ENCODE measurements at regions not wholly inside any gene's neighbourhood (a gene's known extent, or its start where the extent isn't known, plus 50 kb on each side); places are given as distances from the start of the nearest gene placed in this dataset.

- DNase-seq (ENCODE audit: low spot score) = no peak
These were observed 517.8 kb downstream of the MIAT start for GRCh38 chr22:27175021-27175838.

DNA sequence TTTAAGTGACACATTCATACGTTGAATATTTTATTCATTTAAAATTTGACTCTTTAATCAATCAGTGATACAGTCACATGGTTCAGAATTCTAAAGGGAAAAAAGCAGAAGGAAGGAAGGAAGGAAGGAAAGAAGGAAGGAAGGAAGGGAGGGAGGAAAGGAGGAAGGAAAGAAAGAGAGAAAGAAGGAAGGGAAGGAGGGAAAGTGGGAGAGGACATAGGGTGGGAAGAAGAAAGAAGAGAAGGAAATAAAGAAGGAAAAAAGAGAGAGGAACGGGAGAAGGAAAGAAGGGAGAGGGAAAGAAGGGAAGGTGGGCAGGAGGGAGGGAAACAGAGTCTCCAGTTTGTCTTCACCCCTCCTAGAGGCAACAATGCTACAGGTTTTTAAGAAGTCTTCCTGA lies 518.6 kb downstream of the MIAT start:
- DNase-seq (ENCODE audit: low spot score) = no peak

DNA sequence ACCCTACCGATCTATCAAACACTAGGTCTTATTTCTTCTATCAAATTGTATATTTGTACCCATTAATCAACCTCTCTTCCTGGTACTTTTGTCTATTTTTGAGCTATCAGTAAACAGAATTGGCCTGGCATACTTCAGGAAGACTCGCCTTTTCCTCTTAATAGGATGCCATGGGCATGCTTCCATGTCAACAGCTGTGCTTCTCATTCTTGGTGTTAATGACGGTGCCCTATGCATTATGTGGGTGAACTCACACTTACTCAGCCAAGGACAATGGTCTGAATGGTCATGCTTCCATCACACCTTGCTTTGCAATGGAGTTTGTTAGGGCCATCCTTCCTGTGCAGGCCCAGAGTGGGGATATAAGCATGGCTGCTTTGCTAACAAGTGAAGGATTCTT lies 521.8 kb downstream of the MIAT start:
- DNase-seq (ENCODE audit: low spot score) = no peak

DNA sequence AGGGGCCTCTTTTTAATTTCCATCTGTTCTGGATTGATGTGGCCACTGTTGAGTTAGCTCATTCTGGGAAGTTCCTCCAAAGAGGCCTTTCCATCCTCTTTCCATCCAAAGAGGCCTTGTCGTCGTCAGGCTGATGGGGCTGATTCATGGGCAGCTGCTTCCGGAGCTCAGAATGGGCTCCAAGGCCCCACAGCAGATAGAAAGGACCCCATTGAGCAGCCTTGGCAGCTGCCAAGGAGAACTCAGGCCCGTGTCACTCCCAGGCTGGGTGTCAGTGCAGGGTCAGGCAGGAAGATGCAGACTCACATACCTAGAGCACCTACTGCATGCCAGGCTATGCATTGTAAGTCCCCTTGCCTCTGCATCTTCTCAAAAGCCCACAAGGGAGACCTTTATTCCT lies 524.1 kb downstream of the MIAT start:
- DNase-seq (ENCODE audit: low spot score) = no peak

GRCh38 chr22:27183474-27183873 lies 526.1 kb downstream of the MIAT start:
- no peak for DNase-seq (ENCODE audit: low spot score)

GRCh38 chr22:27185099-27185709 lies 527.8 kb downstream of the MIAT start:
- no peak for DNase-seq (ENCODE audit: low spot score)

DNA sequence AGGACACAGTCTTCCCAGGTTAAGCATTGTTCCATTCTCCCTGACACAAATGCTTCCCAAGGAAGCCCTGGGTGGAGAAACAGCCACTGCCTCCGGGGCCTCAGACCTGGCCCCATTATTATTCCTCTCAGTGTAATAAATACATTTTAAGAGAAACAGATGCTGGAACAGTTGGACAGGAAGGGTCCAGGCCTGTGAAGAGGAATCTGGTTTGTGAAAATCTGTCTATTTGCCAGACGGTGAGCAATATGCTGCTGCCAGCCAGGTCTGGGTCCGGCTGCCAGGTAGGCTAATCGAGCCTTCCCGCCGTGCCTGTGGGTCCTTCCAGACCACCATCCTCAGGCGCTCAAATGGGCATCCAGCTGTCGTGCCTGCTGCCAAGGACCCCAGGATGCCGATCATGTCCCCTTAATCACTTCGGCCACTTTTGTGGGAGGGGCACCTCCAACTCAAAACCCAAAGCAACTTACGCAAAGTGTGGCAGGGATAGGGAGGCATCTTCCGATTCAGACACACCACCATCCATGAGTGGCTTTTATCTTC lies 528.4 kb downstream of the MIAT start:
- no peak for DNase-seq (ENCODE audit: low spot score)

DNA sequence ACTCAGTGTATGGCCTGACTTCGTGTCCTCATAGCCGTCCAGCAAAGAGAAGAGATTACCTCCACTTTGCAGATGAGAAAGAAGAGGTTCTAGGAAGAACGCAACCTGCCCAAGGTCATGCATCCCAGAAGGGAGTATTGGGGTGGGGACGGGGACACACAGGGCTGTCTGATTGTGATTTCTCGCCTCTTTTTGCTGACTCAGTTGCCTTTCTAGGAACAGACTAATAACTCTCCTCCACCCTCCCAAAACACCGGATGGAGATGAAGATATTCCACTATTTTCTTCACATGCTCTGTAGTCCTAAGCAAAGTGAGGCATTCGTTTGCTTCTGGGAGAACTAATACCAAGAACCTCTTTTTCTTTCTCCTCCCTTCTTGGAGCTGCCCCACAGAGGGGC lies 529.3 kb downstream of the MIAT start:
- DNase-seq (ENCODE audit: low spot score) = no peak

- no peak for DNase-seq (ENCODE audit: low spot score)
These were observed 534.9 kb downstream of the MIAT start for GRCh38 chr22:27192135-27192829.

DNA sequence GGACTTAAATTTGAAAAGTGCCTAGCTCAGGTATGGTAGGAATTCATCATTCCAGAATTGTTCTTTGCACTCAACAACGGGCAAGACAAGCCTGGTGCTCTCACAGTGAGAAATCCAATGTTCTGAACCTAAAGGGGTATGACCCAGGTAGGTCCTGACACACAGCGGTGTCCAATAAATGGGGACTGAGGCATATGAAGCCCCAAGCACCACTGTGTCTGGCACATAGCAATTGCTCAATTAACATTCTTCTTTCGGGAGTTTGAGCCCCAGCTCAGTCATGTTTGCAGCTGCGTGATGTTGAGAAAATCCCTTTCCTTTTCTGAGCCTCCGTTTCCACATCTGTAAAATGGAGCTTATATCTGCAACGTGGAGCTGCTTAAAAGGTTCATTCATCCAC lies 535.8 kb downstream of the MIAT start:
- no peak for DNase-seq (ENCODE audit: low spot score)

DNA sequence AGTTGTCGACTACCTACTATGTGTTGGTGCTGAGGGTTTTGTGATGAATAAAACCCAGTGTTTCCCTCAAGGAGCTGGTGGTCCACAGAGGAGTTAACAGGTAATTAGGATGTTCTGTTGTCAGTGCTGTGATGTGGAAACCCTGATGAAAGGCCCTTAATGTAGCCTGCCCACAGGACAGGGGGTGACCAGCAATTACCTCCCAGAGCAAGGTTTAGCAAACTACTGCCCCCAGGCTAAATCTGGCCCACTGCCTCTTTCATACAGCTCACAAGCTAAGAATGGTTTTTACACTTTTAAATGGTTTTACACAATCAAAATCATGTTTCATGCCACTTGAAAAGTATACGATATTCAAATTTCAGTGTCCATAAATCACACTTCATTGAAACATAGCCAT lies 536.2 kb downstream of the MIAT start:
- no peak for DNase-seq (ENCODE audit: low spot score)

GRCh38 chr22:27194096-27194748 lies 536.8 kb downstream of the MIAT start:
- no peak for DNase-seq (ENCODE audit: low spot score)

DNA sequence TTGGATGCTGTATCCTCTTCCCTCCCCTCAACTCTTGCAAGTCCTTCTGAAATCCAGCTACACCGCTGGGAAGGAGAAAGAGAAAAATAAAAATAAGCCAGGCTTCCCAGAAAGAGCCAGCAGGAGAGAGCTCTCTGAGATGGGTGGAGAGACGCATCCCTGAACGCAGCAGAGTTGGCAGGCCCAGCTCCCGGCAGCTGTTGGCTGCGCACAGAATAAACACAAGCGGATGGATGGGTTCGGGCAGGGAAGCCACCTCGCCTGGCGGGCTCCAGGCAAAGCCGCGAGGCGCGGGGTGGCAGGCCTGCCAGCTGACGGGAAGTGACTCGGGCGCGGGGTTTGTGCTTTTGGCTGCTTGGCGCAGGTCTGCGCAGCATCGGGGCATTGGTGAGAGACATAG lies 537.7 kb downstream of the MIAT start:
- no peak for DNase-seq (ENCODE audit: low spot score)

DNA sequence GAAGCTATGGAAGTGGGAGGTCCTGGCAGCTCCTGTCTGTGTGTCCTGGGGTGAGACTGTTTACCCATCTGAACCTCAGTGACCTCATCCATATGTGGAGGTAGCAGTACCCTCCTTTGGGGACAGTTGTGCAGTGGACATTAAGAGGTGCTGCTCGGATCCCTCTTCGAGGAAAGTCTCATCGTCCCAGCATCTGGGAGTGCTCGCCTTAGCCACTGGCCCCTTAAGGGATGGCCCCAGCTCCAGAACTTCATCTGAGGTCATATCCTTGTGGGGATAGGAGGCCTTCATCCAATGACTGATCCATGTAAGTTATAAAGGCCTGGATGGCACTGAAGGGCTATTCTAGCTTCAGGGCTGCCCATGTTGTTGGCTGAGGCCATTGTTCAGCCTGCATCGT lies 538.1 kb downstream of the MIAT start:
- DNase-seq (ENCODE audit: low spot score) = no peak

GRCh38 chr22:27196606-27197005 lies 539.2 kb downstream of the MIAT start:
- DNase-seq (ENCODE audit: low spot score) = no peak

DNA sequence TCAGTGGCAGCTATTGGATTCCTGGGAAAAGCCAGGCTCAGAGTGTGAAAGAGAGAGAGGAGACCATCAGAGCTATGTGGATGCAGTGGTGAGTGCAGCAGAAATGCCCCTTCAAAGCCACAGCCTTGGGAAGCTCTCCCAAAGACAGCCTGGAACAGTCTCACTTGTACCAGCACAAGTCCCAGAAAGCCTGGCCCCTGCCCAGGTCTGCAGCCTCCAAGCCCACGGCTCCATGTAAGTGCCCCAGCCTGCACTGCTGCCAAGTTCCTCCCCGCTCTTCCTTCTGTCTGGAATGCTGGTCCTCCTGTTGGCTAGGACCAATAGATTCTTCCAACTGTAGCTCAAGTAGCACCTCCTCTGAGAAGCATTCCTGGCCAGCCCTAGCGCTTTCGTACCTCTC lies 539.7 kb downstream of the MIAT start:
- DNase-seq (ENCODE audit: low spot score) = no peak

DNA sequence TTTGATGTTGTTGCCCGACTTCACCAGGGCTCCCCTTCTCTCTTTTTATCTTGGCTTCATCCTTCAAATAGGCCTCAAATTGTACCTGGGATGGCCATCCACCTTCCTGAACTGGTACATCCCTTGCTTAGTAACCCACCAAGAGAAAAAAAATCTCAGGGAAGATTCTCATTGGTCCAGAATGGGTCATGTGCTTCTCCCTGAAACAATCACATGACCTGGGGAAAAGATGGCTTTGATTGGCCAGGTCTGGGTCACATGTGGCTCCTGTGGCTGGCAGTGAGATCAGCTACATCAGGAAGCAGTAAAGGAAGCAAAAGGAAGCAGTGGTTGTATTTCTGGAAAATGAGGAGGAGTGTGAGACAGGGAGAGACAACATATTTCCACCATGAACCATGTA lies 540.2 kb downstream of the MIAT start:
- no peak for DNase-seq (ENCODE audit: low spot score)

GRCh38 chr22:27198518-27199035 lies 541.2 kb downstream of the MIAT start:
- no peak for DNase-seq (ENCODE audit: low spot score)

- DNase-seq (ENCODE audit: low spot score) = no peak
These were observed 542.0 kb downstream of the MIAT start for GRCh38 chr22:27199354-27199753.

DNA sequence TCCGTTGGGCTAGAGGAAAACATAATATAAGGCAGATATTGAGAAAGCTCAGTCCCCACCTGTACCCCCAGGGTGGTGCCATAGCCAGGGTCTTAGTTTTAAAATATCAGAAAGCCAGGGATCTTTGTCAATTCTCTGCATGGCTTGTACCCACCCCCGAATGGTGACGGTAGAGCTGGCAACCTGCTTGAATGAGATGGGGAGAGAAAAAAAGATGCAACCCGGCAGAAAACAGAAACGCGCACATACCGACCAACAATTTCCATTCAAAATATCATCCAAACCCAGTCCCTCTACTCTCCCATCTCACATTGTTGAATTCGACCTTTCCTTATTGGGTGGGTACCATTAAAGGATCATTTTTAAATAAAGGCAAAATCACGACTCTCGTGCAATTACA lies 543.9 kb downstream of the MIAT start:
- no peak for DNase-seq (ENCODE audit: low spot score)

GRCh38 chr22:27201741-27202140 lies 544.4 kb downstream of the MIAT start:
- DNase-seq (ENCODE audit: low spot score) = no peak

DNA sequence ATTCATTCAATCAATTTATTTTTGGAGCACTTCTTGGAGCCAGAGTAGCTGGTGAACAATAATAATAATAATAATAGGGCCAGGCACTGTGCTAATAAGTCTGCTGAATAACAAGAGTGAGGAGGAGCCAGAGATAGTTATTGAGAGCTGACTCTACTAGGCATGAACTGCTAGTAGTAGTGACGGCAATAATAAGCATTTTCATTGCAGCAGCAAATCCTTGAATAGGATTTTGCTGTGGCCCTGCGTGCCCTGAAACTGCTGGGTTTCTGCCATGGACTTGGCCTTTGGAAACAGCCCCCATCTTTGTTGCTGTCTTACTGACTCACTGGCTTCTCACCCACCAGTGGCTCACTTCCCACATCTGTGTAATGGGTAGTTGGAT lies 545.9 kb downstream of the MIAT start:
- DNase-seq (ENCODE audit: low spot score) = no peak

Measured in hematopoietic multipotent progenitor cell treated with erythropoietin and hydrocortisone succinate and interleukin-3 and kit ligand, for 15 days (in vitro differentiated cells).